ENCODE measurements at regions not wholly inside any gene's neighbourhood (a gene's known extent, or its start where the extent isn't known, plus 50 kb on each side); places are given as distances from the start of the nearest gene placed in this dataset.

DNA sequence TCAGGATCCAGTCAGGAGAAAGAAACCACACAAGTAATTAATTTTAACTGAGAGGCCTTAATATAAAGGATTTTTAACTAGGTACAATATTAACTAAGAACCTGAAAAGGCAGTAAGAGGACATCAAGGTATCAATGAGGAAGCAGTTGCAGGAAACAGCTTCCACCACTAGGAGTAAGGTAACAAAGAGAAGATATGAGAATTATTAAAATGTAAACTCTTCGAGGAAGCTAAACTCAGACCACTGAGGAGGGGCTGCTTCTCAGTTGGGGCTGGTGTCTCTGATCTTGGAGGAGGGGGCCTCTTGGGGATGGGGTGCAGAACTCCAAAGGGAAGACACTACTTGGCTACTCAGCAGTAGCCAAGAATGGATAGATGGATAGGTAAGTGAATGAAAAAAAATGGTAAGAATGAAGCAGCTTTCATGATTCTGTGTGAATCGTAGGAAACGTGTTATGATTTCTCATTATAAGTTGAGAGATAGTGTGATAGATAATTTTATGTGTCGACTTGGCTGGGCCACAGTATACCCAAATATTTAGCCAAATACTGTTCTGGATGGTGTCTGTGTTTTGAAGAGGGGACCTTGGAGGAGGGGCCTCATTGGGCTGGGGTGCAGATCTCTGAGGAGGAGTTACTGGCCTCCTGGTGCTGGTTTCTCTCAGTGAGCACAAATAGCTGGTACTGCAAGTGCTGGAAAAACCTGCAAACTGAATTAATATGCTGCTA is 547.7 kb upstream of the LRRTM1 start:
- DNase-seq = no peak

DNA sequence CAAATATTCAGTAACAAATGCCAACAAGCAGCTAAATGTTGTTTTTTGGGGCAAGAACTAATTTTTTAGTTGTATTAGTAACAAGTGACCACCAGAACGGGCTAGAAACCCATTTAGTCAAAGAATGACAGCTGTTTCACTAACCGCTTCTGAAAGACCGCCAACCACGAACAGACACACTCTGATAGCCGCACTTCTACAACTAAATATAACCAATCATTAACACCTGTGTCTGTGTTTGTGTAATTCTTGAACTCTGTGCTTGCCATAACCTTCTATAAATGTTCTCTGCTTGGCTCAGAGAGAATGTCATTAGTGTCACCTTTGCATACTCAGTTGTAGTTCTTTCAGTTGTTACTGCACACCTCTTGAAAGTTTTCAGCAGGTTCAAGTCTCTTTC is 526.3 kb upstream of the LRRTM1 start:
- no peak for DNase-seq

DNA sequence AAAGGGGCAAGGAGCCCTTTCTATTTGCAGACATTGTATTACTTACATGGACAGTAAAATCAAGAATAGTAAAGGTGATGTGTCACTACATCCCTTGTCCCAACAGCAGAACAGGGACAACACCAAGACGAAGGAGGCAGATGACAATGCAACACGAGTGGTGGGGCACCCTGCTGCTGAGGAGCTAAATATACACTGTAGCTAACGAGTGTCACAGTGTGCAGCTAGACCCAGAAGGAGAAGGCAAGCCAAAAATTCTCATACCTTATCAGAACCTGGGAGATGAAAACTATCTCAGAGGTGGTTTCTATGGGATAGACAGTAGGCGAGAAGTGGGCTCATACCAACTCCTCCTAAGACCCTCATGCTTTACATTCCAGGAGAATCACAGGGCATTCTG is 518.4 kb upstream of the LRRTM1 start:
- DNase-seq = no peak

DNA sequence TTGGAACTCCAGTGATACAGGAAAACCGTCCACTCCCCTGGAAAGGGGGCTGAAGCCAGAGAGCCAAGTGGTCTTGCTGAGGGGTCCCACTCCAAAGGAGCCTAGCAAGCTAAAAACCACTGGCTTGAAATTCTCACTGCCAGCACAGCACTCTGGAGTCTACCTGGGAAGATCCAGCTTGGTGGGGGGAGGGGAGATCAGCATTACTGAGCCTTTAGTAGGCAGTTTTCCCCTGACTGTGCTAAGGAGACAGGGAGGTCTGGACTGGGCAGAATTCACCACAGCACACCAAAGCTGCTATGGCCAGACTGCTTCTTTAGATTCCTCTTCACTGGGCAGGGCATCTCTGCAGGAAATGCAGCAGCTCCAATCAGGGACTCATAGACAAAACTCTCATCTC is 510.7 kb upstream of the LRRTM1 start:
- no peak for DNase-seq

DNA sequence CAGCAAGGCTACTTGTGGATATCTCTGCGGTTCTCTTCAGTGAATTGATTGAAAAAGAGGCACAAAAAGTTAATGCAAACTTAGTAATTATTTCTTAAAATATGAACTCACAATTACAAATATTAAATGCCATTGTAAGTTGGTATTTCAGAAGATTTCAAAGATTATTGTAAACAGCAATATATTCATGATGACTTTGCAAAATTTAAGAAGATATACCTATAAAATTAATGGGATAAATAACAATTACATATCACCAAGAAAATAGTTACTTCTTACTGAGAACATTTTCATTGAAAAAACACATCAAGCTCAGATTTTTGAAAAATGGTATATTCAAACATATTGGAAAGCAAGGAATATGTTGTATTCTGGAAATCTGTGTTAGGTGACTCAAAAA is 482.0 kb upstream of the LRRTM1 start:
- no peak for DNase-seq

DNA sequence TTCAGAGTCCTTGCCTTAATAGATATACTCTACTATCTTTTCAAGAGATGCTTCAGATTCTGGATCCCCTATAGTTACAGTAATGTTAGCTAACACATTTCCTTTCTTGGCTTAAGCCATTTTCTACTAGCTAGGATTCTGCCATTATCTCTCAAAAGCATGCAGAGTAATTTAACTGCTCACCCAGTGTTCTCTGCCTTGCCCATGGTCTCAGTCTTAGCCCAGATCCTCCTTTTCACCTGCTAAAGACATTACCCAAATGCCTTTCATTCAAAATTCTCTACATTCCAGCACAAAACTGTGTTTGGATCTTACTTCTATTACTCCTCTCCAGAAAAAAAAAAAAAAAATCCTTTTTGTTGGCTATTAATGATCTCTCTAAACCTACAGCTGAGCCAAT is 474.2 kb upstream of the LRRTM1 start:
- no peak for DNase-seq

DNA sequence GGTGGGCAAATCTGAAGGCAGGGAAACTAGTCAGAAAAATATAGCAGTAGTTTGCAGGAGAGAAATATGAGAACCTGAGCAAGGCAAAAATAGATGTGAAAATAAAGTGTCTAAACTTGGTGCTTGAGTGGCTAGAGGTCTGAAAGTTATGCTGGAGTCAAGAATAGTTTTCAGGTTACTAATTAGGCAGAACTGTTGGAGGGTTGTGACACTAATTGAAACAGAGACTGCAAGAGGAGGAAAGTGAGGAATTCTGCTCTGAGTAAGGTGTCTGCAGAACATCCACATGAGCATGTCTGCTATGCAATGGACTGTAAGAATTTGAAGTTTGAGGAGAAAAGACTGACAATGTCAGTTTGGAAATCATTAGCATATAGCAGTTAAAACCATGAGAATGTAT is 444.0 kb upstream of the LRRTM1 start:
- no peak for DNase-seq

DNA sequence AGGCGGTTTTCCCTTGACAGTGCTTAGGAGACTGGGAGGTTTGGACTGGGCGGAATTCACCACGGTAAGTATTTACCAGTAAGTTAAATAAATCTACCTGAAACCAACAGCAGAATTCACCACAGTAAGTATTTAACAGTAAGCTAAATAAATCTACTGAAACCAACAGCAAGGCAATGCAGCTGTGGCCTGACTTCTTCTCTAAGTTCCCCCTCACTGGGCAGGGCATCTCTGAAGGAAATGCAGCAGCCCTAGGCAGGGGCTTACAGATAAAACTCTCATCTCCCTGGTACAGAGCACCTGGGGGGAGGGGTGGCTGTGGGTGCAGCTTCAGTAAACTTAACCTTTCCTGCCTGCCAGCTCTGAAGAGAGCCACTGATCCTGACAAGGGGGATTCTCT is 432.5 kb upstream of the LRRTM1 start:
- DNase-seq = no peak

DNA sequence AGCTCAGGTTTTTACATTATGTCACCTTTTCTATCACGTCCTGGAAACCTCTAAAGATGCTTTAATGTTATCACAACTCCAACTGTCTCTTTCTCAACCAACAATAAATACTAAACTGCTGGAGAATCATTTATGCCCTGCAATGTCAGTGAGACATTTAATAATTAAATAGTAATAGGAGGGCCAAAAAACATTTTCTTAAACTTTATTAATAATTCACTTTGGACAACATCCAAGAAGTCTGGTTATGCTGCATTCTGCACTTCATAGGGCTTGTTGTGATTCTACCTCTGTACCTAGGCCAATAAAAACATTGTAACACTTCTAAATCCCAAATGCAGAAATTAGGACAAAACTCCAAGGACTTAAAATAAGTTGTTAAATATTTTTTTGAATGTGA is 420.4 kb upstream of the LRRTM1 start:
- no peak for DNase-seq

DNA sequence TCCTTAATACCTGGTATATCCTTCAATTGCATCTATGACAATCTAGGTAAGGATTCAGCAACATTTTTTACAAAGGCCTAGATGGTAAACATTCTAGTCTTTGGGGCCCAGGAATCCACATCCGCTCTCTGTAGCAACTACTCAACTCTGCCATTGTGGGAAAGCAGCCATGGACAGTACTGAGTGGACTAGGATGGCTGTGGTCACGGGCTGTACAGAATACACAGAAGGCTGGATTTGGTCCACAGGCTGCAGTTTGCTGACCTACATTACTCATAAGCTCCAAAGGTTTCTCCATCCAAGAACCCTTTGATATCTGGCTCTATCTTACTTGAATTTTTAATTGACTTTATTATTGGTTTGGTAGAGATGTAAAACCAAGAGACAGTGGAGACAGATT is 418.3 kb upstream of the LRRTM1 start:
- no peak for DNase-seq

DNA sequence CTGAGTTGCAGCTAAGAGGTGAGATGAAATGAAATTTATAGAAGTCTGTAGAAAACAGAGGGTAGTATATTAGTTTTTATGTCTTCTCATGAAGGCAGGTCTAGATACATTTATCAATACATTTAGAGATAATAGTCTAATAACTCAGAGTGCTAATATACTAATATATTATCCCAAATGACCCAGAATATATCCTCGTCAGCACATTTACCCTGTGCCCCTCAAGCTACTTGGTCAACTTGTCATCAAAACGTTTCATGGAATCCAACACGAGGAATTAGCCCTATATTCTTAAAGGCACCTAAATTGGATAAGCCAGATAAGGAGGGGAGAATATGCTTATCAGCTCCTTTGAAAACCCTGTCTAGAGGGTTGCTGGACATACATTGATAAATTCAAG is 415.1 kb upstream of the LRRTM1 start:
- DNase-seq = no peak

DNA sequence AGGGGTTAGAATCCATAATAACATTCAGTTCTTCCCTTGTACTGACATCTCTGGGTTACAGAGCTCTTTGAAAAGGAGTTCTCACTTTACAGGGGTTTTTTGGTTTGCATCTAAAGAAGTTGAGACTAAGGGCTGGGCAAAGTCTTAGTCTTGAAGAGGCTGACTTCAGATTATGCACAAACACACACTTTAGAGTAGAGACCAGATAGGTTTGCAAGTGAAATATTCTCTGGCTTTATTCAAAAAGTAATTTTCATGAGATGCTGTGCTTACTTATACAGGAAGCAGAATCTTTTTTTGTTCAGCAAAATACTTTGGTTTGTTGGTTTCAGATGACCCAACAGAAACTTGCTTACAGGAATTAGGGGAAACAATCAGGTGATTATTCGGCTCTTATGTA is 410.9 kb upstream of the LRRTM1 start:
- DNase-seq = no peak

DNA sequence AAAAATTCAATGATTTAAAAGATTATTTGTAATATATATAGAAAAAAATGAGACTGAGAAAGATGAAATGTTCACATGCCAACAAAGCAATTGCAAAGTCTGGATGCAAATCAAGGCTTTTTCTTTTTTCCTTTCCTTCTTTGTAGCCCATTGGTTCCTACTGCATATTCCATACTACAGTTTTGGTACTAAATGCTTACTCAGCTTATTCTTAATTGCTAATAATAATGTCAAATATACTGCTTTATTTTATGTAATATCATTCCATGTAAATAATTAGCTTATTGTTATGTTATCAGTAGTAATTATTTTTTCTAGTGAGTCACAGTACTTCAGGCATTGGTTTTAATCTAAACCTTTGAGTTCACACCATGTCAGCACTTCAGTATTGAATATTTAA is 407.4 kb upstream of the LRRTM1 start:
- no peak for DNase-seq

DNA sequence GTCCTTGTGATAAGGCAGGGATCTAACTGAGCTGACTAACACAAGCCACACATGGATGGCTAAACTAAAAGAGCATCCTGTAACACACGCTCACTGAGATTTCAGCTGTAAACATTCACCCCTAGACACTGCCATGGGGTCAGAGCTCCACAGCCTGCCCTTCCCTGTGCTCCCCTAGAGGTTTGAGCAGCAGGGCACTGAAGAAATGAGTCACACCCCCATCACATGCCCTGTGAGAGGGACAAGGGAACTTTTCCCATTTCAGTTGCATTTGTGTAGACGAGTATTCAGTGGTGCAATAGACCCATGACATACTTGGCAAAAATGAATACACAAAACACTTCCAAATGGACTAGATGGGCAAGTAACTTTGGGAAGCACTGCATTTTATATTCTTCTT is 402.4 kb upstream of the LRRTM1 start:
- no peak for DNase-seq

DNA sequence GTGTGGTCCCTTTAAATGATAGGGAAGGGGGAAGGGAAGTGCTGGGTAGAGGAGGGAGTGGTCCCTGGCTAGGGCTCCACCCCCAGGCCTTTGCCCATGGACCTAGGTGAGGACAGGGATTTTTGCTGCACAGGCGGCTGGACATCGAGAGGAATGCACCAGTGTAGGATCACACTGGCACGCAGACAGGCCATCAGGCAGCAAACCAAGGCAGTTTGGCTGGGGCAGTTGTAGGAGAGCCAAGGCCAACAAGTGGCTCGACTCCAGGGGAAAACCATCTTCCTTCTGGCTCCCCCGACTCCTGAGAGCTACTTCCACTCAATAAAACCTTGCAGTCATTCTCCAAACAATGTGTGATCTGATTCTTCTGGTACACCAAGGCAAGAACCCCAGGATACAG is 402.0 kb upstream of the LRRTM1 start:
- no peak for DNase-seq

DNA sequence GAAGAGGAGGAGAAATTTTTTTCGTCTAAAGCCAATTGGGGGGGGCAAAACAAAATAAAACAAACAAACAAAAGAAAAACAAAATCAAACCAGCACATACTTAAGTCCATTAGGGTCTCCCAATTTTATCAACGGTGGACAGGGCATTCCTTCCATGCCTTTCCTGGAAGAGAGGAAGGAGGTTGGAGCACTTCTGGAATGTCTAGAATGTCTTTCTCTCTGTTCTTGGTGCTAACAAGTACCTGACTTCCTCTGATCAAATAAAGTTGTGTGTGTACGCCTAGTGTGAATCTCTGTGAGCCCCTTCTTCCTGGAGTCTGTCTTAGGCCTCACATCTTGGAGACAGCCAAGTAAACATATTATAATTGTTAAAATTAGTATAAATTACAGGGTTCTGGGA is 399.0 kb upstream of the LRRTM1 start:
- no peak for DNase-seq

DNA sequence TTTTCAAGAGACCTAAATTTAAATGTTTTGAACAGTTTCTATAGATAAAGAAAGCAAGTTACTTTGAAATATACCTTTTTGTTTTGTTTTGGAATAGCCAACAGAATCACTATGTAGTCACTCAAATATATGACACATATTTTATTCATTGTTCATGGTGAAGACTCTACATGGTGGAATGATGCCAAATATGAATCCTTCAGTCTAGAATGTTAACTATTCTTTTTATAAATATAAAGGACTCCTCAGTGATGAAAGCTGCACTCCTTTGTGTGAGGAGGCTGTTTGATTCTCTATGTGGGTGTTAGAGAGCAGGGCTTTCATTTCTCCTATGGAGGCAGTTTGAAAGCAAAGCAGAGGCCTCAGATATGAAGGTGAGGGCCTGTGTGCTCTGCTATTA is 396.4 kb upstream of the LRRTM1 start:
- DNase-seq = no peak
